MM.1S (cell line): ENCODE measurements at regions not wholly inside any gene's neighbourhood (a gene's known extent, or its start where the extent isn't known, plus 50 kb on each side); places are given as distances from the start of the nearest gene placed in this dataset.

Experiments
- EZH2 ChIP-seq: fragments of 300-600 bp; sonication (generic); optimal IDR thresholded peaks from 2 replicates; pipeline ENCODE3; 2017; ENCODE audit warnings: low read depth, mild to moderate bottlenecking, antibody characterized with exemption, low read length, mixed read lengths
- TF ChIP-seq, protein P1 (sequence below): fragments of 300-600 bp; sonication (generic); IDR thresholded peaks from 2 replicates; pipeline ENCODE4 v1.5.1; 2016; ENCODE audit warnings: antibody characterized with exemption, low read length, mixed read lengths

GRCh38 chr6:25157842-25158241, 121.3 kb upstream of the CARMIL1 start:
- TF ChIP-seq, protein P1, sequence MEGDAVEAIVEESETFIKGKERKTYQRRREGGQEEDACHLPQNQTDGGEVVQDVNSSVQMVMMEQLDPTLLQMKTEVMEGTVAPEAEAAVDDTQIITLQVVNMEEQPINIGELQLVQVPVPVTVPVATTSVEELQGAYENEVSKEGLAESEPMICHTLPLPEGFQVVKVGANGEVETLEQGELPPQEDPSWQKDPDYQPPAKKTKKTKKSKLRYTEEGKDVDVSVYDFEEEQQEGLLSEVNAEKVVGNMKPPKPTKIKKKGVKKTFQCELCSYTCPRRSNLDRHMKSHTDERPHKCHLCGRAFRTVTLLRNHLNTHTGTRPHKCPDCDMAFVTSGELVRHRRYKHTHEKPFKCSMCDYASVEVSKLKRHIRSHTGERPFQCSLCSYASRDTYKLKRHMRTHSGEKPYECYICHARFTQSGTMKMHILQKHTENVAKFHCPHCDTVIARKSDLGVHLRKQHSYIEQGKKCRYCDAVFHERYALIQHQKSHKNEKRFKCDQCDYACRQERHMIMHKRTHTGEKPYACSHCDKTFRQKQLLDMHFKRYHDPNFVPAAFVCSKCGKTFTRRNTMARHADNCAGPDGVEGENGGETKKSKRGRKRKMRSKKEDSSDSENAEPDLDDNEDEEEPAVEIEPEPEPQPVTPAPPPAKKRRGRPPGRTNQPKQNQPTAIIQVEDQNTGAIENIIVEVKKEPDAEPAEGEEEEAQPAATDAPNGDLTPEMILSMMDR: no peak
- TF ChIP-seq EZH2: no peak
